ENCODE measurements at regions not wholly inside any gene's neighbourhood (a gene's known extent, or its start where the extent isn't known, plus 50 kb on each side); places are given as distances from the start of the nearest gene placed in this dataset.

- no peak overlapping the region for H3K27ac ChIP-seq
- no peak for DNase-seq (ENCODE audit: low read depth, low spot score)
- TF ChIP-seq EZH2 (IDR thresholded peaks at IDR 0.05) (no peak), POLR2AphosphoS5 (IDR thresholded peaks at IDR 0.05; ENCODE audit: borderline replicate concordance, low read depth, low read length) (no peak), FOXP2 (optimal IDR thresholded peaks at IDR 0.05; ENCODE audit: control extremely low read depth, extremely low read length, insufficient read depth) (no peak)
- no peak overlapping the region for H3K4me3 ChIP-seq
- H3K9me3 ChIP-seq (ENCODE audit: low read depth, low read length) = no peaks in the 10 kb centered on the region
- no peaks in the 10 kb centered on the region for H3K36me3 ChIP-seq (ENCODE audit: insufficient read depth, low read length)
- no peak overlapping the region for H3K9ac ChIP-seq (ENCODE audit: insufficient read length)
Observed at GRCh38 chr6:40320947-40321346, 266.2 kb downstream of the LRFN2 start.

GRCh38 chr6:40320441-40320840 is 266.7 kb downstream of the LRFN2 start:
- DNase-seq (ENCODE audit: low read depth, low spot score) = no peak
- H3K9me3 ChIP-seq (ENCODE audit: low read depth, low read length) = no peaks in the 10 kb centered on the region
- no peaks in the 10 kb centered on the region for H3K36me3 ChIP-seq (ENCODE audit: insufficient read depth, low read length)
- H3K9ac ChIP-seq (ENCODE audit: insufficient read length) = no peak overlapping the region
- H3K27ac ChIP-seq = no peak overlapping the region
- no peak for TF ChIP-seq EZH2 (IDR thresholded peaks at IDR 0.05)
- TF ChIP-seq POLR2AphosphoS5 (IDR thresholded peaks at IDR 0.05; ENCODE audit: borderline replicate concordance, low read depth, low read length) = no peak
- TF ChIP-seq FOXP2 (optimal IDR thresholded peaks at IDR 0.05; ENCODE audit: control extremely low read depth, extremely low read length, insufficient read depth) = no peak
- H3K4me3 ChIP-seq = no peak overlapping the region

GRCh38 chr6:40319124-40319523 is 268.0 kb downstream of the LRFN2 start:
- no peak overlapping the region for H3K27ac ChIP-seq
- no peak for TF ChIP-seq EZH2 (IDR thresholded peaks at IDR 0.05)
- TF ChIP-seq FOXP2 (optimal IDR thresholded peaks at IDR 0.05; ENCODE audit: control extremely low read depth, extremely low read length, insufficient read depth) = no peak
- TF ChIP-seq POLR2AphosphoS5 (IDR thresholded peaks at IDR 0.05; ENCODE audit: borderline replicate concordance, low read depth, low read length) = no peak
- H3K36me3 ChIP-seq (ENCODE audit: insufficient read depth, low read length) = no peaks in the 10 kb centered on the region
- H3K4me3 ChIP-seq = no peak overlapping the region
- H3K9ac ChIP-seq (ENCODE audit: insufficient read length) = no peak overlapping the region
- no peaks in the 10 kb centered on the region for H3K9me3 ChIP-seq (ENCODE audit: low read depth, low read length)
- DNase-seq (ENCODE audit: low read depth, low spot score) = no peak

- Histone ChIP-seq H3K4me3 (no peak overlapping the region), H3K27ac (no peak overlapping the region), H3K9ac (ENCODE audit: insufficient read length) (no peak overlapping the region), H3K9me3 (ENCODE audit: low read depth, low read length) (no peaks in the 10 kb centered on the region), H3K36me3 (ENCODE audit: insufficient read depth, low read length) (no peaks in the 10 kb centered on the region)
- TF ChIP-seq POLR2AphosphoS5 (IDR thresholded peaks at IDR 0.05; ENCODE audit: borderline replicate concordance, low read depth, low read length) (no peak), FOXP2 (optimal IDR thresholded peaks at IDR 0.05; ENCODE audit: control extremely low read depth, extremely low read length, insufficient read depth) (no peak), EZH2 (IDR thresholded peaks at IDR 0.05) (no peak)
- DNase-seq (ENCODE audit: low read depth, low spot score) = no peak
Observed at GRCh38 chr6:40315060-40315459, 272.1 kb downstream of the LRFN2 start.

- H3K27ac ChIP-seq = no peak overlapping the region
- no peak for TF ChIP-seq FOXP2 (optimal IDR thresholded peaks at IDR 0.05; ENCODE audit: control extremely low read depth, extremely low read length, insufficient read depth)
- no peak for TF ChIP-seq POLR2AphosphoS5 (IDR thresholded peaks at IDR 0.05; ENCODE audit: borderline replicate concordance, low read depth, low read length)
- TF ChIP-seq EZH2 (IDR thresholded peaks at IDR 0.05) = no peak
- no peaks in the 10 kb centered on the region for H3K9me3 ChIP-seq (ENCODE audit: low read depth, low read length)
- H3K9ac ChIP-seq (ENCODE audit: insufficient read length) = no peak overlapping the region
- no peak for DNase-seq (ENCODE audit: low read depth, low spot score)
- no peaks in the 10 kb centered on the region for H3K36me3 ChIP-seq (ENCODE audit: insufficient read depth, low read length)
- no peak overlapping the region for H3K4me3 ChIP-seq
Observed at GRCh38 chr6:40313582-40313981, 273.6 kb downstream of the LRFN2 start.

GRCh38 chr6:40312213-40313015 is 274.8 kb downstream of the LRFN2 start:
- H3K4me3 ChIP-seq = no peak overlapping the region
- no peak overlapping the region for H3K9ac ChIP-seq (ENCODE audit: insufficient read length)
- H3K36me3 ChIP-seq (ENCODE audit: insufficient read depth, low read length) = no peaks in the 10 kb centered on the region
- no peak overlapping the region for H3K27ac ChIP-seq
- no peak for DNase-seq (ENCODE audit: low read depth, low spot score)
- no peak for TF ChIP-seq POLR2AphosphoS5 (IDR thresholded peaks at IDR 0.05; ENCODE audit: borderline replicate concordance, low read depth, low read length)
- TF ChIP-seq FOXP2 (optimal IDR thresholded peaks at IDR 0.05; ENCODE audit: control extremely low read depth, extremely low read length, insufficient read depth) = no peak
- no peak for TF ChIP-seq EZH2 (IDR thresholded peaks at IDR 0.05)
- H3K9me3 ChIP-seq (ENCODE audit: low read depth, low read length) = no peaks in the 10 kb centered on the region

GRCh38 chr6:40308533-40309306 is 278.4 kb downstream of the LRFN2 start:
- Histone ChIP-seq H3K9me3 (ENCODE audit: low read depth, low read length) (no peaks in the 10 kb centered on the region), H3K36me3 (ENCODE audit: insufficient read depth, low read length) (no peaks in the 10 kb centered on the region), H3K4me3 (no peak overlapping the region), H3K27ac (no peak overlapping the region), H3K9ac (ENCODE audit: insufficient read length) (no peak overlapping the region)
- DNase-seq (ENCODE audit: low read depth, low spot score) = peak; percentile 30
- TF ChIP-seq EZH2 (IDR thresholded peaks at IDR 0.05) (no peak), FOXP2 (optimal IDR thresholded peaks at IDR 0.05; ENCODE audit: control extremely low read depth, extremely low read length, insufficient read depth) (no peak), POLR2AphosphoS5 (IDR thresholded peaks at IDR 0.05; ENCODE audit: borderline replicate concordance, low read depth, low read length) (no peak)

GRCh38 chr6:40307712-40308111 is 279.5 kb downstream of the LRFN2 start:
- TF ChIP-seq FOXP2 (optimal IDR thresholded peaks at IDR 0.05; ENCODE audit: control extremely low read depth, extremely low read length, insufficient read depth) (no peak), EZH2 (IDR thresholded peaks at IDR 0.05) (no peak)
- Histone ChIP-seq H3K27ac (no peak overlapping the region), H3K4me3 (no peak overlapping the region), H3K9me3 (ENCODE audit: low read depth, low read length) (no peaks in the 10 kb centered on the region), H3K36me3 (ENCODE audit: insufficient read depth, low read length) (no peaks in the 10 kb centered on the region), H3K9ac (ENCODE audit: insufficient read length) (no peak overlapping the region)
- no peak for DNase-seq (ENCODE audit: low read depth, low spot score)

Data from SK-N-MC (cell line).